ENCODE measurements at regions not wholly inside any gene's neighbourhood (a gene's known extent, or its start where the extent isn't known, plus 50 kb on each side); places are given as distances from the start of the nearest gene placed in this dataset.

DNA sequence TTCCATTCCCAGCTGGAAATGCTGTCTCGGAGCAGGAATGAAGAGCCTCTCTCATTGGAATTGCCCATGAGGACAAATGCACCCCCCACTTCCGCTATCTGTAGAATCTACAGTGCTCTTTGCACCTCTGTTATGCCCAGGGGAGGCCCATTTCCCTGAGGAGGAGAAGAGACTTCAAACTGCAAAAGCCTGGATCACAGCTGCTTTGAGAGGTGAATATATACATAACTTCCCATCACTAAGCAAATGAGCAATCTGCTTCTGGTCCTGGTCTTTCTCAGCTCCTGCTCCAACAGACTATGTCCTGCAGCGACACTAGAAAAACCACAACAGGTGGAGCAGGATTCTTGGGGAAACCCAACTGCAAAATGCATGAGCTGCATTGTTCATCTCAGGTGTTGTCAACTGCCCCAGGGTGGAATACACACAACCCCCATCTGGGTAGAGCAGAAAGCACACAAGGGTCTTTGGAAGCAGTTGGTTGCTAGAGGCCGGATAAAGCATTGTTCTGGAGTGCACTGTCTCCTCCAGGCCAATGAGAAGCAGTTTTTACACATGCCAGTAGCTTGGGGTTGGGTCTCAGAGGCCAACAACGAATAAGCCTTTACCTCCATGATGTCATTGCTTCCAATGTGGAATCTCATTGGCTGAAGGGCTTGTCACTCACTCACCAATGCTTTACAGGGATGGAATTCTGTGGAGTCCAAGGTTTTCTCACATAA lies 67.7 kb upstream of the RAB4A start:
- TF ChIP-seq, protein P1, sequence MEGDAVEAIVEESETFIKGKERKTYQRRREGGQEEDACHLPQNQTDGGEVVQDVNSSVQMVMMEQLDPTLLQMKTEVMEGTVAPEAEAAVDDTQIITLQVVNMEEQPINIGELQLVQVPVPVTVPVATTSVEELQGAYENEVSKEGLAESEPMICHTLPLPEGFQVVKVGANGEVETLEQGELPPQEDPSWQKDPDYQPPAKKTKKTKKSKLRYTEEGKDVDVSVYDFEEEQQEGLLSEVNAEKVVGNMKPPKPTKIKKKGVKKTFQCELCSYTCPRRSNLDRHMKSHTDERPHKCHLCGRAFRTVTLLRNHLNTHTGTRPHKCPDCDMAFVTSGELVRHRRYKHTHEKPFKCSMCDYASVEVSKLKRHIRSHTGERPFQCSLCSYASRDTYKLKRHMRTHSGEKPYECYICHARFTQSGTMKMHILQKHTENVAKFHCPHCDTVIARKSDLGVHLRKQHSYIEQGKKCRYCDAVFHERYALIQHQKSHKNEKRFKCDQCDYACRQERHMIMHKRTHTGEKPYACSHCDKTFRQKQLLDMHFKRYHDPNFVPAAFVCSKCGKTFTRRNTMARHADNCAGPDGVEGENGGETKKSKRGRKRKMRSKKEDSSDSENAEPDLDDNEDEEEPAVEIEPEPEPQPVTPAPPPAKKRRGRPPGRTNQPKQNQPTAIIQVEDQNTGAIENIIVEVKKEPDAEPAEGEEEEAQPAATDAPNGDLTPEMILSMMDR (IDR thresholded peaks at IDR 0.05), result no peak
- TF ChIP-seq TCF7L2 (IDR thresholded peaks at IDR 0.05; ENCODE audit: low read depth, low read length) (no peak), POLR2AphosphoS5 (IDR thresholded peaks at IDR 0.05; ENCODE audit: low read depth, low read length) (no peak), SIN3A (IDR thresholded peaks at IDR 0.05; ENCODE audit: borderline replicate concordance, insufficient read depth, low read depth, low read length) (no peak)
- TF ChIP-seq, protein P2, sequence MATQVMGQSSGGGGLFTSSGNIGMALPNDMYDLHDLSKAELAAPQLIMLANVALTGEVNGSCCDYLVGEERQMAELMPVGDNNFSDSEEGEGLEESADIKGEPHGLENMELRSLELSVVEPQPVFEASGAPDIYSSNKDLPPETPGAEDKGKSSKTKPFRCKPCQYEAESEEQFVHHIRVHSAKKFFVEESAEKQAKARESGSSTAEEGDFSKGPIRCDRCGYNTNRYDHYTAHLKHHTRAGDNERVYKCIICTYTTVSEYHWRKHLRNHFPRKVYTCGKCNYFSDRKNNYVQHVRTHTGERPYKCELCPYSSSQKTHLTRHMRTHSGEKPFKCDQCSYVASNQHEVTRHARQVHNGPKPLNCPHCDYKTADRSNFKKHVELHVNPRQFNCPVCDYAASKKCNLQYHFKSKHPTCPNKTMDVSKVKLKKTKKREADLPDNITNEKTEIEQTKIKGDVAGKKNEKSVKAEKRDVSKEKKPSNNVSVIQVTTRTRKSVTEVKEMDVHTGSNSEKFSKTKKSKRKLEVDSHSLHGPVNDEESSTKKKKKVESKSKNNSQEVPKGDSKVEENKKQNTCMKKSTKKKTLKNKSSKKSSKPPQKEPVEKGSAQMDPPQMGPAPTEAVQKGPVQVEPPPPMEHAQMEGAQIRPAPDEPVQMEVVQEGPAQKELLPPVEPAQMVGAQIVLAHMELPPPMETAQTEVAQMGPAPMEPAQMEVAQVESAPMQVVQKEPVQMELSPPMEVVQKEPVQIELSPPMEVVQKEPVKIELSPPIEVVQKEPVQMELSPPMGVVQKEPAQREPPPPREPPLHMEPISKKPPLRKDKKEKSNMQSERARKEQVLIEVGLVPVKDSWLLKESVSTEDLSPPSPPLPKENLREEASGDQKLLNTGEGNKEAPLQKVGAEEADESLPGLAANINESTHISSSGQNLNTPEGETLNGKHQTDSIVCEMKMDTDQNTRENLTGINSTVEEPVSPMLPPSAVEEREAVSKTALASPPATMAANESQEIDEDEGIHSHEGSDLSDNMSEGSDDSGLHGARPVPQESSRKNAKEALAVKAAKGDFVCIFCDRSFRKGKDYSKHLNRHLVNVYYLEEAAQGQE (IDR thresholded peaks at IDR 0.05; ENCODE audit: insufficient read depth in 1 of 2, low read depth in 2 of 2, low read length in 1 of 2), result no peak

Measured in Panc1 (cell line).